ENCODE measurements at regions not wholly inside any gene's neighbourhood (a gene's known extent, or its start where the extent isn't known, plus 50 kb on each side); places are given as distances from the start of the nearest gene placed in this dataset.

DNA sequence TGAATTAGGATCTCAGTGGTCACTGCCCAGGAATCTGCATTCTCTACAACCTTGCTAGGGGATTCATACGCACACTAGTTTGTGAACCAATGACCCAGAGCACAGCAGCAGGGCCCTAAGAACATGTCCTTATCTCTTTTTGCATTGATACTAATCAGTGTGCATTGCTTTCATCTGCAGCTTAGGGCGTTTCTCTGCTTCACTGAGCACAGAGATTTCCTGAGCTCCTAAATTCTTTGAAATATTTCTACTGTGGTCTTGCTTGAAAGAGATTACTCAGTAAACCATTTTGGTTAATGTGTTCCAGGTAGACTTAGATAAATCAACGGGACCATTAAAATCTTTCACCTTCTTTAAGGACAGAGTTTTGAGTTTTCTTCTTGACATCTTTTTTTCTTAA lies 351.3 kb upstream of the KITLG start:
- H3K9me3 ChIP-seq (ENCODE audit: control insufficient read depth, low read length) = no peaks in the 10 kb centered on the region
- H3K4me1 ChIP-seq (ENCODE audit: control insufficient read depth, insufficient read depth, low read length, poor library complexity, severe bottlenecking) = peaks cover 16% of the 10 kb centered on the region
- H3K27ac ChIP-seq (ENCODE audit: low read depth, low read length, severe bottlenecking) = no peak overlapping the region
- H3K36me3 ChIP-seq (ENCODE audit: control insufficient read depth, insufficient read depth, low read length) = no peaks in the 10 kb centered on the region
- no peak overlapping the region for H3K4me3 ChIP-seq (ENCODE audit: extremely low read depth, insufficient read depth, low read length, poor library complexity, severe bottlenecking)
- WGBS, 2 experiments (ENCODE audit: insufficient coverage in 2 of 2) = 62 to 74% methylated on average over 1 to 2 of the region's 3 CpGs

DNA sequence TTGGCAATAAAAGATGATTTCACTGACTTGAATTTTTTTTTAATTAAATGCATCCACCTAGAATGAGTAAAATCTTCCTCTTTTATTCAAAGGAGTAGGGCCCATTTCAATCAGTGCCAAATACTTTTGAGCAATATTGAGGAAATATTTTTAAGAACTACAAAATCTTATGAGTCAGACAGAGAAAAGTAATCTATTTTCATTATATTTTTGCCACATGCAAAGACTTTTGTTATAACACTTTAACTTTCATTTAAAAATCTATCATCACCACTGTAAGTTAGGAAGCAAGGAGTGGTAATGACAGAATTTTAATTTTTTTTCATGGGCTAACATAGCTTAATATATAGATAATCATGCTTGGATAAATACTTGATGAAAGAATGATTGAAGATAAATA lies 345.2 kb upstream of the KITLG start:
- H3K4me3 ChIP-seq (ENCODE audit: extremely low read depth, insufficient read depth, low read length, poor library complexity, severe bottlenecking) = no peak overlapping the region
- no peak overlapping the region for H3K27ac ChIP-seq (ENCODE audit: low read depth, low read length, severe bottlenecking)
- no peaks in the 10 kb centered on the region for H3K36me3 ChIP-seq (ENCODE audit: control insufficient read depth, insufficient read depth, low read length)
- H3K9me3 ChIP-seq (ENCODE audit: control insufficient read depth, low read length) = no peaks in the 10 kb centered on the region
- peaks cover 21% of the 10 kb centered on the region for H3K4me1 ChIP-seq (ENCODE audit: control insufficient read depth, insufficient read depth, low read length, poor library complexity, severe bottlenecking)

DNA sequence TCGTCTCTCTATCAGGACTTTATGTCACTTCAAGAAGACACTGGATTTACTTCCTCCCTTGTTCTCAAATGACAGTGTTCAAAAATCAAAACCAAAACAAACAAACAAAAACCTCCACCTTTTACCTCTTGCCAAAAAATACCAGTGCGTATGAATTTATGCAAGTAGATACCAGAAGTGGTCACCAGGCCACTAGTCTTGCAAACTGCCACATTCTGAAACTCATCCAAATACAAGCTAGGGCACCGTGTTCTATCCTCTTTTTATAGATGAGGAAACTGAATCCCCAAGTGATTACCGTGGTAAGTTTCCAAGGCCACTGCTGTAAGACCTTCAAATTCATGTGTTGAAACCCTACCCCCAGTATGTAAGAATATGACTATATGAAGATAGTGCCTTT lies 343.9 kb upstream of the KITLG start:
- Histone ChIP-seq H3K36me3 (ENCODE audit: control insufficient read depth, insufficient read depth, low read length) (no peaks in the 10 kb centered on the region), H3K4me1 (ENCODE audit: control insufficient read depth, insufficient read depth, low read length, poor library complexity, severe bottlenecking) (peaks cover 21% of the 10 kb centered on the region), H3K4me3 (ENCODE audit: extremely low read depth, insufficient read depth, low read length, poor library complexity, severe bottlenecking) (no peak overlapping the region), H3K9me3 (ENCODE audit: control insufficient read depth, low read length) (no peaks in the 10 kb centered on the region), H3K27ac (ENCODE audit: low read depth, low read length, severe bottlenecking) (no peak overlapping the region)
- WGBS, 2 experiments (ENCODE audit: insufficient coverage in 2 of 2) = 86 to 100% methylated on average over 3 of the region's 4 CpGs

DNA sequence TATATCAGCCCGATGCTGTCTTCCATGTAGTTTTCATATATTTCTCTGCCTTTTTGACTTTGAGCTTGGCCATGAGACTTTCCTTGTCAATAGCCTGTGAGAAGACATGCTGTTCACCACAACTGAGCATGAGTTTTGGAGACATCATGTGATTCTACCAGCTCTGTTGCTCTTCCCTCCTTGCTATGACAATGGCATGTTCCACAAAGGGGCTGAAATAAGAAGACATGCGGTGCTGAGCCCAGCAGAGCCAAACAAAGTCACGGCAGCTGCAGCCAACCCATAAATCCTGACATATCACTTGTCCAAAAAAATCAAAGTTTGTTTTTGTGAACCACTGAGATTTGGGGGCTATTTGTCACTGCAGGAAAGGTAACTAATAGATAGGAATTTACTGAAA lies 343.4 kb upstream of the KITLG start:
- Histone ChIP-seq H3K9me3 (ENCODE audit: control insufficient read depth, low read length) (no peaks in the 10 kb centered on the region), H3K4me1 (ENCODE audit: control insufficient read depth, insufficient read depth, low read length, poor library complexity, severe bottlenecking) (peaks cover 21% of the 10 kb centered on the region)
- 91% methylated on average over 1 of the region's 3 CpGs; no CpG with 5 or more reads in 1 of the 2 experiments for WGBS, 2 experiments (ENCODE audit: insufficient coverage in 2 of 2)

DNA sequence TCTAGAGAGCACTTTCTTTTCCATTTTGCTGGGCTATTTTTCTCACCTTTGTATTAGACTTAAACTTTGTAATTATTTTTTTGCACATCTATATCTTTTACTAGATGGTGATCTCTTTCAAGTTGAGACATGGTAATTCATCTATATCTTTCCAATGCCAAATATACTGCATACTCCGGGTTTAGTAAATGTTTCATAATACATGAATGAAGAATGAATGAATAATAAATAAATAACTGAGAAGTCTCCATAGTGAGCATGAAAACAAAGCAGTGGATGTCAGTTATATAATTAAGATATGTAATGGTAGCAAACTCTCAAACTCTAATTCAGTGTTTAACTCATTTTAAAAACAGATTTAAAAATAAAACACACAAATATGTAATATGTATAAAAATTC lies 342.5 kb upstream of the KITLG start:
- Histone ChIP-seq H3K4me3 (ENCODE audit: extremely low read depth, insufficient read depth, low read length, poor library complexity, severe bottlenecking) (no peak overlapping the region), H3K27ac (ENCODE audit: low read depth, low read length, severe bottlenecking) (no peak overlapping the region), H3K4me1 (ENCODE audit: control insufficient read depth, insufficient read depth, low read length, poor library complexity, severe bottlenecking) (peaks cover 21% of the 10 kb centered on the region), H3K36me3 (ENCODE audit: control insufficient read depth, insufficient read depth, low read length) (no peaks in the 10 kb centered on the region), H3K9me3 (ENCODE audit: control insufficient read depth, low read length) (no peaks in the 10 kb centered on the region)
- no CpG with 5 or more reads among the region's 1 CpG for WGBS, 2 experiments (ENCODE audit: insufficient coverage in 2 of 2)

More for the DNA sequence above, 343.4 kb upstream of the KITLG start:
- H3K27ac ChIP-seq (ENCODE audit: low read depth, low read length, severe bottlenecking) = no peak overlapping the region
- no peaks in the 10 kb centered on the region for H3K36me3 ChIP-seq (ENCODE audit: control insufficient read depth, insufficient read depth, low read length)
- no peak overlapping the region for H3K4me3 ChIP-seq (ENCODE audit: extremely low read depth, insufficient read depth, low read length, poor library complexity, severe bottlenecking)

DNA sequence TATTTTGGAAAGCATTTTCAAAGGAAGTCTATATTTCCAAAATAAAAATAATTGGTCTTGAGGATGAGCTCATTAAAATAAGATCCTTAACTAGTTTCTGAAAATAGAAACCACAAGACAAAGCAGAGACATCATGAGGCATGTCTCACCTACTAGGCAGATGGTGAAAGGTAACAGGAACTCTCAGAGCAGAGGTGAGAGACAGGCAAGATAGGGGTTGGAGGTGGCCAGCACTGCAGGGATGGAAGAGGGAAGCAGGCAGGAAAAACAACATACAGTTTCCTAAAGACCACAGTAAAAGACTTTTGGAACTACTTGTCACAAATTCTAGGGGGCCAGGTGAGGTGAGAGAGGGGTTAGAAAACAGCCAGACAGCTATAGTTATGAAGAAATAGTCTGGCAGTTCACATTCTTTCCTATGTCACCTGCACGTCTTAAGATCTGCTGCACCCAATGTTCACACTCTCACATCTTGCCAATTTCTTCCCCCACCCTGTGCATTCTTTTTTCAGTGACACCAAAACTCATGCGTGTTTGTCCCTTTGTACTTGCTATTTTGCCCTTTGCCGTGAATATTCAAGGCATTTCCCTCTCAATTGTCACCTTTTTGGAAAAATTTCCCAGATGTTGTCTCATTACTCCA lies 341.7 kb upstream of the KITLG start:
- H3K36me3 ChIP-seq (ENCODE audit: control insufficient read depth, insufficient read depth, low read length) = no peaks in the 10 kb centered on the region
- H3K27ac ChIP-seq (ENCODE audit: low read depth, low read length, severe bottlenecking) = no peak overlapping the region
- H3K4me1 ChIP-seq (ENCODE audit: control insufficient read depth, insufficient read depth, low read length, poor library complexity, severe bottlenecking) = peaks cover 16% of the 10 kb centered on the region
- no peak overlapping the region for H3K4me3 ChIP-seq (ENCODE audit: extremely low read depth, insufficient read depth, low read length, poor library complexity, severe bottlenecking)
- no peaks in the 10 kb centered on the region for H3K9me3 ChIP-seq (ENCODE audit: control insufficient read depth, low read length)
- 65 to 74% methylated on average over 3 of the region's 3 CpGs for WGBS, 2 experiments (ENCODE audit: insufficient coverage in 2 of 2)

DNA sequence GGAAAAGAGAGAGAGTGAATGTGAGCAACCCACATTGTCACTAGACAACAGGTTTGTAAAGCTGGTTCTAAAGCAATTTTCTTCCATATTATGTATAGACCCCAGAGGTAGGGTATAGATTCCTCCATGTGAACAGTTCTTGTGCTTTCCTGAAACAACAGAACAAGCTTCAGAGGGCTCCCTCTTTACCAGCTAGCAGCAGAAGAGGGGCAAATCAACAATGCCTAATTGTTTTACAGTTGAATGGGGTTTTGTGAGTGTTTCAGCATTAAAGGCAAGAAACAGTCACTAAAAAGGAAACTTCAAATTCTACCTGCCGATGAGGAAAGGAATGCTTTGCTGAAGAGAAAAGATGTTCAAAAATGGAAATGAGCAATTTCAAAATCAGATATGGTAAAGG lies 341.2 kb upstream of the KITLG start:
- 0% methylated on average over 1 of the region's 1 CpG; no CpG with 5 or more reads in 1 of the 2 experiments for WGBS, 2 experiments (ENCODE audit: insufficient coverage in 2 of 2)
- peaks cover 11% of the 10 kb centered on the region for H3K4me1 ChIP-seq (ENCODE audit: control insufficient read depth, insufficient read depth, low read length, poor library complexity, severe bottlenecking)
- no peak overlapping the region for H3K27ac ChIP-seq (ENCODE audit: low read depth, low read length, severe bottlenecking)
- no peaks in the 10 kb centered on the region for H3K9me3 ChIP-seq (ENCODE audit: control insufficient read depth, low read length)
- H3K36me3 ChIP-seq (ENCODE audit: control insufficient read depth, insufficient read depth, low read length) = no peaks in the 10 kb centered on the region
- no peak overlapping the region for H3K4me3 ChIP-seq (ENCODE audit: extremely low read depth, insufficient read depth, low read length, poor library complexity, severe bottlenecking)

DNA sequence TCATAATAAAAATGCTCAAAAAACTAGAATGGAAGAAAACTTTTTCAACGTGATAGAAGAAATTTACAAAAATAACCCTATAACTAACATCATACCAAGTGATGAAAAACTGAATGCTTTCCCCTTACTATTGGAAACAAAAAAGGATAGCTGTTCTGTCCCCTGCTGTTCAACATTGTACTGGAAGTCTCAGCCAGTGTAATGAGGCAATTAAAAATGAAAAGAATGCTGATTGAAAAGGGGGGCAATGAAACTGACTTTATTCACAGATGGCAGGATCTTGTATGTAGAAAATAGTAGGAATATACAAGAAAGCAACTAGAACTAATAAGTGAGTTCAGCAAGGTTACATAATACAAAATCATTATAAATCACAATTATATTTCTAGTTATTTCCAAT lies 337.9 kb upstream of the KITLG start:
- no peaks in the 10 kb centered on the region for H3K36me3 ChIP-seq (ENCODE audit: control insufficient read depth, insufficient read depth, low read length)
- WGBS, 2 experiments (ENCODE audit: insufficient coverage in 2 of 2) = no CpG with 5 or more reads among the region's 1 CpG
- no peak overlapping the region for H3K27ac ChIP-seq (ENCODE audit: low read depth, low read length, severe bottlenecking)
- peaks cover 13% of the 10 kb centered on the region for H3K9me3 ChIP-seq (ENCODE audit: control insufficient read depth, low read length)
- no peak overlapping the region for H3K4me3 ChIP-seq (ENCODE audit: extremely low read depth, insufficient read depth, low read length, poor library complexity, severe bottlenecking)
- H3K4me1 ChIP-seq (ENCODE audit: control insufficient read depth, insufficient read depth, low read length, poor library complexity, severe bottlenecking) = peaks cover 6% of the 10 kb centered on the region

DNA sequence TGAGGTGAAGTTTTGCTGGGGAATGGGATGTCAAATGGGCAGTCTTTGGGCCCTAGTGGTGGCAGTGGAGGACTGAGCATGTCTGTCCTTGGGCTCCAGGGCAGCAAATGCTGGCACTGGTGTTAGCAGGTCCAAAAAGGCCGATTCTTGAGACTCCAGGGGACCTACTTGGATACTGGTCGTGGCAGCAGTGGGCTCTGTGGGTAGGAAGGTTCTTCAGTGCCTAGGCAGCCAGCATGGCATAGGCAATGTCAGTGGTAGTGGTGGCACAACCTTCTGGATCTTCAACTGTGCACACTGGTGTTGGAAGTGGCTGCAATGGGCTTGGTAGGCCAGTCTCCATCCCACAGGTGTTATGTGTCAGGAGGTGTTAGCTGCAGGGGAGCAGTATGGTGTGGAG lies 334.7 kb upstream of the KITLG start:
- Histone ChIP-seq H3K4me1 (ENCODE audit: control insufficient read depth, insufficient read depth, low read length, poor library complexity, severe bottlenecking) (no peaks in the 10 kb centered on the region), H3K36me3 (ENCODE audit: control insufficient read depth, insufficient read depth, low read length) (no peaks in the 10 kb centered on the region), H3K4me3 (ENCODE audit: extremely low read depth, insufficient read depth, low read length, poor library complexity, severe bottlenecking) (no peak overlapping the region), H3K9me3 (ENCODE audit: control insufficient read depth, low read length) (peaks cover 16% of the 10 kb centered on the region), H3K27ac (ENCODE audit: low read depth, low read length, severe bottlenecking) (no peak overlapping the region)
- 61 to 94% methylated on average over 2 of the region's 2 CpGs for WGBS, 2 experiments (ENCODE audit: insufficient coverage in 2 of 2)

DNA sequence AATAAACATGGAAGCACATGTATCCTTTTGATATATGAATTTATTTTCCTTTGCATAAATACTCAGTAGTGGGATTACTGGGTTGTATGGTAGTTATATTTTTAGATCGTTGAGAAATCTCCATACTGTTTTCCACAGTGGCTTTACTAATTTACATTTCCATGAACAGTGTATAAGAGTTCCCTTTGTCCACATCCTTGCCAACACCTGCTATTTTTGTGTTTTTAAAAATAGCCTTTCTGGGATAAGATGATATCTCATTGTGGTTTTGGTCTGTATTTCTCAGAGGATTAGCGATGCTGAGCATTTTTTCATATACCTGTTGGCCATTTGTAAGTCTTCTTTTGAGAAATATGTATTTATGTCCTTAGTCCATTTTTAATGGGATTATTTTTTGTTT lies 329.2 kb upstream of the KITLG start:
- no peak overlapping the region for H3K4me3 ChIP-seq (ENCODE audit: extremely low read depth, insufficient read depth, low read length, poor library complexity, severe bottlenecking)
- H3K4me1 ChIP-seq (ENCODE audit: control insufficient read depth, insufficient read depth, low read length, poor library complexity, severe bottlenecking) = no peaks in the 10 kb centered on the region
- H3K36me3 ChIP-seq (ENCODE audit: control insufficient read depth, insufficient read depth, low read length) = no peaks in the 10 kb centered on the region
- no peak overlapping the region for H3K27ac ChIP-seq (ENCODE audit: low read depth, low read length, severe bottlenecking)
- H3K9me3 ChIP-seq (ENCODE audit: control insufficient read depth, low read length) = peaks cover 11% of the 10 kb centered on the region
- WGBS, 2 experiments (ENCODE audit: insufficient coverage in 2 of 2) = 100% methylated on average over 1 of the region's 2 CpGs

DNA sequence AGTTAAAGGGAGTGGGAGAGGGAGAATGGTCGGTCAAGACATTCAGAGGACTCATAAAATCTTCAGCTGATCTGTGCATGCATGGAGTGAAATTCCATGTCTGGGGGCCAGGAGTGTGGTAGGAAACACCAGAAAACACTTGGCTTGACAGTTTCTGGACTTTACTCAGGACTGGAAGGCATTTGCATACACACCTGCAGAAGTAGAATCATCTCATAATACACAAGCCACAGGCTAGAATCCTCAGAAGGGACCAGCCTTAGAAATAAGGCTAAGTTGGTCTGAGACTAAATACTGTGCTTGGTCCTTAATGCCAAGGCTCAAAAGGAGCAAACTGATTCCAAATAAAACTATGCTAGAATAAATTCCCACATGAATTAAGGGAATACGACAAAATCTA lies 328.1 kb upstream of the KITLG start:
- no peaks in the 10 kb centered on the region for H3K4me1 ChIP-seq (ENCODE audit: control insufficient read depth, insufficient read depth, low read length, poor library complexity, severe bottlenecking)
- no peak overlapping the region for H3K4me3 ChIP-seq (ENCODE audit: extremely low read depth, insufficient read depth, low read length, poor library complexity, severe bottlenecking)
- H3K27ac ChIP-seq (ENCODE audit: low read depth, low read length, severe bottlenecking) = no peak overlapping the region
- peaks cover 4% of the 10 kb centered on the region for H3K9me3 ChIP-seq (ENCODE audit: control insufficient read depth, low read length)
- WGBS, 2 experiments (ENCODE audit: insufficient coverage in 2 of 2) = 78 to 92% methylated on average over 1 of the region's 2 CpGs
- no peaks in the 10 kb centered on the region for H3K36me3 ChIP-seq (ENCODE audit: control insufficient read depth, insufficient read depth, low read length)

Data from mesodermal cell (in vitro differentiated cells).